AG10803 (cell line): ENCODE measurements at regions not wholly inside any gene's neighbourhood (a gene's known extent, or its start where the extent isn't known, plus 50 kb on each side); places are given as distances from the start of the nearest gene placed in this dataset.

ENCODE experiments used
- DNase-seq: peaks from one replicate; pipeline ENCODE4 v3.0.0; 2010; ENCODE audit warnings: low read depth
- H3K4me3 ChIP-seq: 2 replicates; pipeline ENCODE4 v1.5.1; 2011; ENCODE audit warnings: mild to moderate bottlenecking, low read length, control low read depth
- TF ChIP-seq, protein P1 (sequence below): conservative IDR thresholded peaks from 2 replicates; pipeline ENCODE4 v1.5.1; 2011; ENCODE audit warnings: mild to moderate bottlenecking, low read length, control low read depth, inconsistent platforms

DNA sequence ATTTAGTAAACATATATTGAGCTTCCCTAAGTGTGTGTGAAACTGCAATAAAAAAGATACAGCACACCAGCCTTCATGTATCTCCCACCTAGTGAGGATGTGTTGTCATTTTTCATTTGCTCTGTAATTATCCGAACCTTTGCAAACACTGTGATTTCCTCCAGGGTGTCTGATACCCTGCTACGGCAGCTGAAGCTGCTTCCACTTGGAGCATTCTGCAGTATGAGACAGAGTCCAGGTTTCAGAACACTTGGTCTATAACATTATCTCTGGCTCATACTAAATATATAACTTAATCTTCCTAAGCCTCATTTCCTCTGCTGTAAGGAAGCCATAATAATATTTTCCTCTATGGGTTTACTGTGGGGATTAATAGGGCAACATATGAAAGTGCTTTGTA lies 1338.1 kb upstream of the SLC10A2 start:
- no peak overlapping the region for H3K4me3 ChIP-seq
- TF ChIP-seq, protein P1, sequence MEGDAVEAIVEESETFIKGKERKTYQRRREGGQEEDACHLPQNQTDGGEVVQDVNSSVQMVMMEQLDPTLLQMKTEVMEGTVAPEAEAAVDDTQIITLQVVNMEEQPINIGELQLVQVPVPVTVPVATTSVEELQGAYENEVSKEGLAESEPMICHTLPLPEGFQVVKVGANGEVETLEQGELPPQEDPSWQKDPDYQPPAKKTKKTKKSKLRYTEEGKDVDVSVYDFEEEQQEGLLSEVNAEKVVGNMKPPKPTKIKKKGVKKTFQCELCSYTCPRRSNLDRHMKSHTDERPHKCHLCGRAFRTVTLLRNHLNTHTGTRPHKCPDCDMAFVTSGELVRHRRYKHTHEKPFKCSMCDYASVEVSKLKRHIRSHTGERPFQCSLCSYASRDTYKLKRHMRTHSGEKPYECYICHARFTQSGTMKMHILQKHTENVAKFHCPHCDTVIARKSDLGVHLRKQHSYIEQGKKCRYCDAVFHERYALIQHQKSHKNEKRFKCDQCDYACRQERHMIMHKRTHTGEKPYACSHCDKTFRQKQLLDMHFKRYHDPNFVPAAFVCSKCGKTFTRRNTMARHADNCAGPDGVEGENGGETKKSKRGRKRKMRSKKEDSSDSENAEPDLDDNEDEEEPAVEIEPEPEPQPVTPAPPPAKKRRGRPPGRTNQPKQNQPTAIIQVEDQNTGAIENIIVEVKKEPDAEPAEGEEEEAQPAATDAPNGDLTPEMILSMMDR = no peak
- DNase-seq = no peak

DNA sequence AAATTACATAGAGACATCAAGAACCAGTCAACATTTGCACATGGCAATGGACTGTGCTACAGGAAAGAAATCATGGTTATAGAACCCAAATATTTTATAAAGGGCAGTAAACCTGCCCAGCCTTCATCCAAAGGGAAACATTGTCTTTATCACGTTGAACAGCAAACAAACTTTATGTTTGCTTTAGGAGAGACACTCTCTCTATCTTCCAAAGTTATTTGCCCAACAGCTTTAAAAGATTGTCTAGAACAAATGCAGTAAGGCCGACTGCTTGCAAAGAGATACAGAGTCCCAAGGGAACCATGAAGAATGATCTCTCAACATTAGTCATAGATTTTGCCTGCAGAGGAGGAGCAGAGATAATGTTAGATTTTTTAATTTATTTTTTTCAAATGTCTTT lies 1323.5 kb upstream of the SLC10A2 start:
- DNase-seq = no peak
- H3K4me3 ChIP-seq = no peak overlapping the region
- TF ChIP-seq, protein P1 = no peak

DNA sequence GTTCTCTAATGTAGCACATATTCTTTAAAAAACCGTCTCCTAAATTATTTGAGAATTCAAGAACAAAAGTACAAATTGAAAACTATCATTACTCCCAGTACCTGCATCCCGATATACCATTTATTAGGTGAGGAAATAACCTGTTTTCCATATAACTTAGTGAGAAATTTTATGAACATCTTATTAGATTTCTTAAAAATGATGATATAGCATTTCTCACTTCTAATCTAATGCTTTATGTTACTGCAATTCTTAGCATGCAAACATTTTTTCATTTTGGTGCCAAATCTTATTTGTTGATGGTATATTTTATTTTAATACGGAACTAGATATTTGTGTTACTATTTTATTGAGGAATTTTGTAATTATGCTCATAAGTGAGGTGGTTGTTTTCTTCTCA lies 1321.3 kb upstream of the SLC10A2 start:
- no peak for DNase-seq
- TF ChIP-seq, protein P1 = no peak
- no peak overlapping the region for H3K4me3 ChIP-seq

DNA sequence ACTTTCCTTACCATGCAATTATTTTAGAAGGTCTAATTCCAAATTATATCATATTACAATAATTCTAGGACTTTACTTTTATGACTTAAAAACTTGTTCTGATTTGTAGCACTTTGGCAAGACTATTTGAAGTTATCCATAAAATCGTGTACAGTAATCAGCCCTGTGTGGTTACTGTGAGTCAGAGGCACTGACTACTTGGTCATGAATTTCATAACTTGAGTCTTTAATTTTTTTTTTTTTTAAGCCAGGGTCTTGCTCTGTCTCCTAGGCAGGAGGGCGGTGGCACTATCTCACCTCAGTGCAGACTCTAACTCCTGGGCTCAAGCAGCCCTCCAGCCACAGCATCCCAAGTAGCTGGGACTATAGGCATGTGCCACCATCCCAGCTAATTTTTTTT lies 1319.2 kb upstream of the SLC10A2 start:
- no peak for DNase-seq
- no peak overlapping the region for H3K4me3 ChIP-seq
- TF ChIP-seq, protein P1 = no peak

GRCh38 chr13:104382951-104383350 lies 1316.7 kb upstream of the SLC10A2 start:
- H3K4me3 ChIP-seq = no peak overlapping the region
- TF ChIP-seq, protein P1 = no peak
- DNase-seq = no peak

DNA sequence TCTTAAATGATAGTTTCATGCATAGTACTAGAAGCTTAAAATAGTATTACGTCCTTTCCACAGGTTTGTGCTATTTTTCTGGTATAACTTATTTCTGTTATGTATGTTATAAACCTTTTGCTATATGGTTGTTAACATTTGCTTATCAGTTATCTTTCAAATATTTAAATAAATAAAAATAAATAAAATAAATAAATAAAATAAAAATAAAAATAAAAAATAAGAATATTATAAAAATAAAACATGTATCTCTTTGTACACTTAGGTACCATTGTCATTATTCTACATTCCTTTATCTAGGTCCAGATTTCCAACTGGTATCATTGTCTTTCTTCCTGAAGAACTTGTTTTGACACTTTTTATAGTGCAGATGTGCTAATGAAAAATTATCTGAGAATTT lies 1310.4 kb upstream of the SLC10A2 start:
- TF ChIP-seq, protein P1 = no peak
- DNase-seq = no peak
- no peak overlapping the region for H3K4me3 ChIP-seq

DNA sequence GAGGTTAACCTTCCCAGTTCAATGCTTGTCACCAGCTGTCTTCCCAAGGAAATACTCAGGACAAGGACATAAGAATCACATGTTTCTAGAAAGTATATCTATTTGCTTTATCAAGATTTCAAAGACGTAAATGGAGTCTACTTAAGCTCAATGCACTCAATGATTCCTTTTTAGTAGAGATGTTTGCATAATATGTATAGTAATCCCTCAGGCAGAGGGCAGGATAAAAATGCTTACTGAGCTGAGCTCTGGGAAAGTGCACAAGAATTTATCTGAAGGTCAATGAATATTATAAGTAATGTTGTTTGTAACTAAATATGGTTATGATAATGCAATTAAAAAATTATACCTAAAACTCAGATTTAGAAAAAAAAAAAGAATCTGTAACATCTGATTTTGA lies 1309.4 kb upstream of the SLC10A2 start:
- TF ChIP-seq, protein P1 = no peak
- no peak for DNase-seq
- H3K4me3 ChIP-seq = no peak overlapping the region
